GM13976 (cell line): ENCODE measurements at regions not wholly inside any gene's neighbourhood (a gene's known extent, or its start where the extent isn't known, plus 50 kb on each side); places are given as distances from the start of the nearest gene placed in this dataset.

ENCODE experiments used
- DNase-seq: peaks from one replicate; pipeline ENCODE4 v3.0.0; 2012; ENCODE audit warnings: low spot score
- in situ Hi-C: fragments of 300-500 bp; cut with MboI; formaldehyde crosslinking; loops from one replicate; pipeline ENCODE4 v1.12.0; 2022; ENCODE audit warnings: low sequenced_read_pairs, mixed read lengths, inconsistent platforms; ENCODE audit not compliant: unreplicated experiment
- TF ChIP-seq, protein P1 (sequence below): IDR thresholded peaks from 2 replicates; pipeline ENCODE4 v1.5.1; 2012; ENCODE audit warnings: borderline replicate concordance, mild to moderate bottlenecking; ENCODE audit not compliant: insufficient read depth; ENCODE audit errors: extremely low read depth, missing control alignments, control extremely low read depth

GRCh38 chr5:71841107-71841506 is 122.0 kb downstream of the CARTPT start:
- TF ChIP-seq, protein P1, sequence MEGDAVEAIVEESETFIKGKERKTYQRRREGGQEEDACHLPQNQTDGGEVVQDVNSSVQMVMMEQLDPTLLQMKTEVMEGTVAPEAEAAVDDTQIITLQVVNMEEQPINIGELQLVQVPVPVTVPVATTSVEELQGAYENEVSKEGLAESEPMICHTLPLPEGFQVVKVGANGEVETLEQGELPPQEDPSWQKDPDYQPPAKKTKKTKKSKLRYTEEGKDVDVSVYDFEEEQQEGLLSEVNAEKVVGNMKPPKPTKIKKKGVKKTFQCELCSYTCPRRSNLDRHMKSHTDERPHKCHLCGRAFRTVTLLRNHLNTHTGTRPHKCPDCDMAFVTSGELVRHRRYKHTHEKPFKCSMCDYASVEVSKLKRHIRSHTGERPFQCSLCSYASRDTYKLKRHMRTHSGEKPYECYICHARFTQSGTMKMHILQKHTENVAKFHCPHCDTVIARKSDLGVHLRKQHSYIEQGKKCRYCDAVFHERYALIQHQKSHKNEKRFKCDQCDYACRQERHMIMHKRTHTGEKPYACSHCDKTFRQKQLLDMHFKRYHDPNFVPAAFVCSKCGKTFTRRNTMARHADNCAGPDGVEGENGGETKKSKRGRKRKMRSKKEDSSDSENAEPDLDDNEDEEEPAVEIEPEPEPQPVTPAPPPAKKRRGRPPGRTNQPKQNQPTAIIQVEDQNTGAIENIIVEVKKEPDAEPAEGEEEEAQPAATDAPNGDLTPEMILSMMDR, result no peak
- in situ Hi-C loops, result no loop called here

DNA sequence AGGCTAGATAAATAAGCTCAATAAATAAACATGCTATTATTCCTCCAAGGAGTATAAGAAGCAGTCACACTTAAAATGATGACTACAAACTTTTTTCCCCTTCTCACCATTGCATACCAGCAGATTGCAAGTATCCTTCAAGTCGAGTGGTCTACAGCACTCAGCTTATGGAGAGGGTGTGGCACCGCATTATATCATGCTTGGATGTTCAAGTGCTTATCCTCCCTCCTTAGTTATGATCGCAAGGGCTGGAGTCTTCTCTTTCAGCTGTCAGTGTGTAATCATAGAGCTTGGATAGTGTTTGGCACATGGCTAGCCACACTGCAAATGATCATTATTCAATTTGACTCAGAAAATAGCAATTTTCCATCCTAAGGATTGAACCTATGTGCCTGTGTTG is 124.0 kb downstream of the CARTPT start:
- TF ChIP-seq, protein P1, result no peak
- no peak for DNase-seq
- in situ Hi-C loops, result no loop called here

More at GRCh38 chr5:71841107-71841506, 122.0 kb downstream of the CARTPT start:
- DNase-seq, result no peak

GRCh38 chr5:71844862-71845261 is 125.8 kb downstream of the CARTPT start:
- TF ChIP-seq, protein P1, result no peak
- in situ Hi-C loops, result no loop called here
- no peak for DNase-seq

DNA sequence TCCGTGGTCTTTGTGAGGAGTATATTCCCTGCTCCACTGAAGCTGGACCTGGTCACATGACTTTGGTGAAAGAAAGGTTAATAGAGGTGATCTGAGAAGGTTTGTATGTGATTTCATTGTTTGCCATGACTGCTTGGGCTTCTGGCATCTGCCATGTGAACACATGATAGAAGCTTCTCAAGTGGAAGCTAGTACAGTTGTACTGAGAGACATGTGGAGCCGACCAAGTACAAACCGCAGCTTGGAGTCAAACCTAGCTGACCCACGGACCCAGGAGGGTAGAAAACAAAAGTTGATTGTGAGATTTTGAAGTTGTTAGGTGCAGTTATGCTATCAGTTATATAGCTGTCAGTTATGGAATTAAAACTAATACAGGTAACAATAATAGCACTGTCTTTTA is 140.4 kb downstream of the CARTPT start:
- TF ChIP-seq, protein P1, result no peak
- in situ Hi-C loops, result no loop called here
- no peak for DNase-seq

DNA sequence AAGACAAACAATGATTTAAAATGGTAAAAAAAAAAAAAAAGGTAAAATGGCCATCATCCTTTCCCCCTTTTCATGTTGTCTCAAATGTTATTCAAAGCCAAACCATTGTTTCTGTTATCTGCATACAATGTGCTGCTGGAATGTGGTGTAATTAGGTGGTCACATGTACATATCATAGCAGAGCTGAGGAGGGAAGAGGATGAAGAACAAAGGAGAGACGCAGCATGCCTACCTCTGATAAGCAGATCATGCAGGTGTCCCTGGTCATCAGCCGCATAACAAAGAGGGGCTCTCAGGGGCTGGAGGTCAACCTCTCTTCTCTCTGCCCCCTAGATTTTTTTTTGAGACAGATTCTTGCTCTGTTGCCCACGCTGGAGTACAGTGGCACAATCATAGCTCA is 141.0 kb downstream of the CARTPT start:
- TF ChIP-seq, protein P1, result no peak
- in situ Hi-C loops, result no loop called here
- no peak for DNase-seq

- in situ Hi-C loops, result no loop called here
- TF ChIP-seq, protein P1, result no peak
- no peak for DNase-seq
These were observed 142.6 kb downstream of the CARTPT start for GRCh38 chr5:71861682-71862081.

- in situ Hi-C loops, result no loop called here
- TF ChIP-seq, protein P1, result no peak
- DNase-seq, result no peak
These were observed 143.0 kb downstream of the CARTPT start for GRCh38 chr5:71862087-71862486.
